GM19468 (cell line): ENCODE measurements at regions not wholly inside any gene's neighbourhood (a gene's known extent, or its start where the extent isn't known, plus 50 kb on each side); places are given as distances from the start of the nearest gene placed in this dataset.

Experiments used
- ATAC-seq: cut with Tn5 transposase; IDR thresholded peaks from one replicate; pipeline ENCODE4 v1.9.1; 2021; ENCODE audit warnings: mild to moderate bottlenecking, moderate library complexity, moderate number of reproducible peaks; ENCODE audit not compliant: unreplicated experiment; ENCODE audit errors: extremely low read depth

GRCh38 chr12:127430401-127430800, 836.6 kb upstream of the TMEM132C start:
- ATAC-seq, result no peak

GRCh38 chr12:127431177-127431576, 835.8 kb upstream of the TMEM132C start:
- ATAC-seq, result no peak

GRCh38 chr12:127431594-127431993, 835.4 kb upstream of the TMEM132C start:
- no peak for ATAC-seq

- no peak for ATAC-seq
Measured at GRCh38 chr12:127435439-127435838, 831.5 kb upstream of the TMEM132C start.

GRCh38 chr12:127438512-127439244, 828.3 kb upstream of the TMEM132C start:
- ATAC-seq, result no peak

GRCh38 chr12:127445581-127446139, 821.3 kb upstream of the TMEM132C start:
- ATAC-seq, result no peak

GRCh38 chr12:127448906-127449305, 818.1 kb upstream of the TMEM132C start:
- no peak for ATAC-seq

GRCh38 chr12:127450826-127451225, 816.1 kb upstream of the TMEM132C start:
- no peak for ATAC-seq

GRCh38 chr12:127455347-127456265, 811.4 kb upstream of the TMEM132C start:
- no peak for ATAC-seq

GRCh38 chr12:127457726-127458125, 809.2 kb upstream of the TMEM132C start:
- ATAC-seq, result no peak

- no peak for ATAC-seq
Measured at GRCh38 chr12:127459166-127459565, 807.8 kb upstream of the TMEM132C start.

- no peak for ATAC-seq
Measured at GRCh38 chr12:127459687-127460086, 807.3 kb upstream of the TMEM132C start.

GRCh38 chr12:127463237-127463636, 803.7 kb upstream of the TMEM132C start:
- ATAC-seq, result no peak

GRCh38 chr12:127469331-127469730, 797.6 kb upstream of the TMEM132C start:
- no peak for ATAC-seq

GRCh38 chr12:127473766-127474165, 793.2 kb upstream of the TMEM132C start:
- ATAC-seq, result no peak

- ATAC-seq, result no peak
Measured at GRCh38 chr12:127479256-127479655, 787.7 kb upstream of the TMEM132C start.

- no peak for ATAC-seq
Measured at GRCh38 chr12:127480775-127481314, 786.1 kb upstream of the TMEM132C start.

GRCh38 chr12:127482950-127483349, 784.0 kb upstream of the TMEM132C start:
- ATAC-seq, result no peak

- no peak for ATAC-seq
Measured at GRCh38 chr12:127485528-127485927, 781.4 kb upstream of the TMEM132C start.

GRCh38 chr12:127487031-127487430, 779.9 kb upstream of the TMEM132C start:
- no peak for ATAC-seq

GRCh38 chr12:127489061-127489460, 777.9 kb upstream of the TMEM132C start:
- ATAC-seq, result no peak
